MCF 10A (cell line): ENCODE measurements at regions not wholly inside any gene's neighbourhood (a gene's known extent, or its start where the extent isn't known, plus 50 kb on each side); places are given as distances from the start of the nearest gene placed in this dataset.

Experiments used
- BruUV-seq: library from RNA; stranded (reverse); fragments of 400-500 nt; replicated peaks from 2 replicates; lab custom pipeline; 2021; lab: Mats Ljungman, UMichigan
- CTCF ChIA-PET: fragments of 300-600 bp; sonication (Branson Sonifier 250); formaldehyde crosslinking; extraction: SDS; loops from one replicate; lab custom pipeline; 2021; ENCODE audit warnings: antibody characterized with exemption, inconsistent platforms; lab: Yijun Ruan, JAX
- POLR2A ChIA-PET: fragments of 300-600, 350-650 bp; sonication (Branson Sonifier 250); formaldehyde crosslinking; extraction: SDS; loops from one replicate; lab custom pipeline; 2020; ENCODE audit warnings: antibody characterized with exemption, inconsistent platforms; lab: Yijun Ruan, JAX
- DNase-seq: peaks from one replicate; pipeline ENCODE4 v3.0.0-alpha.2; 2018; ENCODE audit not compliant: unreplicated experiment
- H3K27ac Mint-ChIP-seq: one replicate; pipeline ENCODE4 v1.8.0; 2022; ENCODE audit warnings: mild to moderate bottlenecking, low read depth, mixed read lengths; ENCODE audit not compliant: unreplicated experiment
- H3K27me3 Mint-ChIP-seq: one replicate; pipeline ENCODE4 v1.8.0; 2022; ENCODE audit warnings: mixed read lengths; ENCODE audit not compliant: insufficient read depth, unreplicated experiment
- H3K36me3 Mint-ChIP-seq: one replicate; pipeline ENCODE4 v1.8.0; 2022; ENCODE audit warnings: mild to moderate bottlenecking, moderate library complexity, mixed read lengths; ENCODE audit not compliant: insufficient read depth, unreplicated experiment
- H3K4me1 Mint-ChIP-seq: one replicate; pipeline ENCODE4 v1.8.0; 2022; ENCODE audit warnings: mixed read lengths; ENCODE audit not compliant: insufficient read depth, unreplicated experiment
- H3K4me3 Mint-ChIP-seq: one replicate; pipeline ENCODE4 v1.8.0; 2022; ENCODE audit warnings: mild to moderate bottlenecking, moderate library complexity, mixed read lengths; ENCODE audit not compliant: unreplicated experiment
- H3K9me3 Mint-ChIP-seq: one replicate; pipeline ENCODE4 v1.8.0; 2022; ENCODE audit warnings: mixed read lengths; ENCODE audit not compliant: unreplicated experiment
- CTCF ChIP-seq: fragments of 200-600 bp; IDR thresholded peaks from one replicate; pipeline ENCODE4 v1.8.0; 2022; ENCODE audit warnings: antibody characterized with exemption, mild to moderate bottlenecking; ENCODE audit not compliant: unreplicated experiment
- intact Hi-C: fragments of 100-400 bp; cut with micrococcal nuclease; formaldehyde crosslinking; loops from 2 replicates; pipeline ENCODE4 v1.14.1; 2022

DNA sequence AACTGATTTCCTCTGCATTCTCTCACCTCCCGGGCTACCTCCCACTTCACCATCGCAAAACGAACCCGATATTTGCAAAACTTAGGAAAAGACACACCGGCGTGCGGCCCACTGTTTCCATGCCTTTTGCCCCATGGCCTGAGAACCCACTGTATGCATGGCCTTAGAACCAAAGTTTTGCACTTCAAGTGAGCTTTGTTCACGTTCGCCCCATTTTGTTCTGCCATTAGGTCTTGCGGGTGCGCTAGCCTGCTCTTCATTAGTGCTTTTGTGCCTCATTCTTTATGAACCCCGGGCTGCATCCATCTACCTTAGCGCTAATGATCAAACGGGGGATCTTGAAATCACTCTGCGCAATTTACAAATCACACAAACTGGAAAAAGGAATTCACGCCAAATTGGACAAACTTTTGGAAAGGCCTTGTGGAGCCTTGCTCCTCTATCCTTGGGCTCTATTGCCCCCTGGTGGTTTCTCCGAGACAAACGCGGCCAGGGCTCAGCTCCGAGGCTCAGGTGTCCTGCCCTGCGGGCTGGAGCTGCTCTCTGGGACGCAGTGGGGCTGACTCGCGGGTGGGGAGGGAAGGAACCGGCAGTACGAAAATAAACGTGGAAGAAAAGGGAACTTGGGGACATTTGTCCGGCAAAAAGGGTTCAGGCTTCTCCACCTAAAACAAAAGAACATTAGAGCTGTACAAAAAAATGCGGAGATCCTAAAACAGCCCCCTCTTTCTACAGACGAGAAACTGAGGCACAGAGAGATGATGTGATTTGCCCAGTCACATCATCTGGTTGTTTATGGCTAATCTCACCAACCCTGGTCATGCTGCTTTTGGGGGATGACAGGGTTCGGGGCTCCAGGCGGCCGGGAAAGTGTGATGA is 300.4 kb upstream of the NFE2L3 start:
- peaks cover 27% of the 10 kb centered on the region for H3K27me3 Mint-ChIP-seq
- intact Hi-C loops: loop anchor here (1.0 to 2.0 kb wide), 4 partner anchors 131 to 593 kb away; no protein-coding TSS in a partner anchor
- ChIA-PET CTCF (interaction anchor here (0.6 to 9.7 kb wide), 48 partner anchors 11 to 724 kb away, joined by 3 to 93 read pairs (median 4); no protein-coding TSS in a partner anchor), POLR2A (interaction anchor here (0.7 to 1.5 kb wide), 4 partner anchors 10 to 460 kb away, joined by 3 to 4 read pairs (median 3); no protein-coding TSS in a partner anchor)
- no peak overlapping the region for H3K27ac Mint-ChIP-seq
- peak overlapping the region; percentile 49 for H3K4me3 Mint-ChIP-seq
- H3K36me3 Mint-ChIP-seq: no peaks in the 10 kb centered on the region
- no peaks in the 10 kb centered on the region for H3K9me3 Mint-ChIP-seq
- peak; percentile 88 for DNase-seq
- BruUV-seq: no TSS peak
- peaks cover 18% of the 10 kb centered on the region for H3K4me1 Mint-ChIP-seq
- peak; percentile 85 for TF ChIP-seq CTCF

DNA sequence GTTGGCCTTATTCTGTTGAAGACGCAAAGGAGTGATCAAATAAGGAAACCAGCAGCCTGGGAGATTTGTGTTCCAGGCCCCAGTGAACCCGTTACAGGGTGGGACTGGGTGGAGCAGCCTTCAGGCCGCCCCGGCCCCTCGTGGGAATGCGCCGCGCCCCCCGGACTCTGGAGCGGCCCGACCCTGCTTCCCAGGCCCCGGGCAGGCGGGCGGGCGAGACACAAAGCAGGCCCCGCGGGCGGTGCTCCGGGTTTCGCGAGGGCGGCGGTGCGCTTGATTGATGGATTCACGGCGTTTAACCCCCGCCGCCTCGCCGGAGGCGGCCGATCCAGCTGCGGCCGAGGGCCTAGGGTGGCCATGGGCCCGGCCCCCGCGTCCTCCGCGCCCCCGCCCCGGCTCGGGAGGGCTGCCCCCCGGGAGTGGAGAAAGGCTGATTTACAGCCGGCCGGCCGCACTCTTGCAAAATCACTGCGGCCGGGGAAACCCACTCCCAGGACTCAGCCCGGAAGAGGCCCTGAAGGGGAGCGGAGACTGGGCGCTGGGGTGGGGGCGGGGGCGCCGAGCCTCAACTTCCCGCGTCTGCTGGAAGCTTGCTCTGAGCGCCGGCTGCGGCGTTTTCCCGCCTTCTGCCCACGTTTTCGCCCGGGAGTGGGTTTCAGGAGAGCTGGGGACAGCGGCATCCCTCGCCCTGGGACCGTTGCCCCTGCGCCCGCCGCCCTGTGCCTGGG is 299.6 kb upstream of the NFE2L3 start:
- H3K36me3 Mint-ChIP-seq: no peaks in the 10 kb centered on the region
- no peaks in the 10 kb centered on the region for H3K9me3 Mint-ChIP-seq
- H3K27ac Mint-ChIP-seq: no peak overlapping the region
- TF ChIP-seq CTCF: no peak
- no peak overlapping the region for H3K4me3 Mint-ChIP-seq
- BruUV-seq: no TSS peak
- ChIA-PET POLR2A (interaction anchor here (0.7 to 1.5 kb wide), 5 partner anchors 9 to 817 kb away, joined by 3 to 4 read pairs (median 3); no protein-coding TSS in a partner anchor), CTCF (interaction anchor here (0.6 to 9.7 kb wide), 42 partner anchors 12 to 631 kb away, joined by 3 to 93 read pairs (median 4); no protein-coding TSS in a partner anchor)
- peak; percentile 34 for DNase-seq
- peaks cover 12% of the 10 kb centered on the region for H3K4me1 Mint-ChIP-seq
- intact Hi-C loops: no loop called here
- H3K27me3 Mint-ChIP-seq: peaks cover 27% of the 10 kb centered on the region

DNA sequence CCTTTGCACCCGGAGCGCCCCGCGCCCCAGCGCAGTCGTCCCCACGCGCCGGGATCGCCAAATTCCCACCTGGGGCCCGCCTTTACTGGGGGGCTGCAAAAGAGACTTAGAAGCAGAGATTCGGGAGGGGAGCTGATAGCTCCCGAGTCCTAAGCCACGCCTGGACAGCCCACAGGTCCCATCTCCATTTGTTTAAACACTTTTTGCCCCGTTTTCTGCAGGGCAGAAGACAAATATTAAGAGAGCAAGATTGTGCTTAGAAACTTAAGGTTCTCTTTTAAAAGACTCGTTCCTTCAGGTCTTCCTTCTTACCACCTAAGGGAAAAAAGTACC is 299.1 kb upstream of the NFE2L3 start:
- Mint-ChIP-seq H3K4me3 (no peak overlapping the region), H3K9me3 (no peaks in the 10 kb centered on the region), H3K27ac (no peak overlapping the region), H3K4me1 (peaks cover 7% of the 10 kb centered on the region), H3K27me3 (peaks cover 27% of the 10 kb centered on the region), H3K36me3 (no peaks in the 10 kb centered on the region)
- no peak for TF ChIP-seq CTCF
- no peak for DNase-seq
- BruUV-seq: no TSS peak
- CTCF ChIA-PET: interaction anchor here (1.4 to 9.7 kb wide), 5 partner anchors 47 to 591 kb away, joined by 4 to 93 read pairs (median 6); no protein-coding TSS in a partner anchor
- POLR2A ChIA-PET: interaction anchor here (0.7 kb wide), 1 partner anchor 817 kb away, joined by 4 read pairs; no protein-coding TSS in a partner anchor
- intact Hi-C loops: no loop called here

GRCh38 chr7:25853314-25853713 is 298.7 kb upstream of the NFE2L3 start:
- H3K4me1 Mint-ChIP-seq: peaks cover 6% of the 10 kb centered on the region
- TF ChIP-seq CTCF: no peak
- intact Hi-C loops: no loop called here
- no peak overlapping the region for H3K4me3 Mint-ChIP-seq
- DNase-seq: no peak
- no peaks in the 10 kb centered on the region for H3K36me3 Mint-ChIP-seq
- ChIA-PET POLR2A (interaction anchor here (0.7 kb wide), 1 partner anchor 816 kb away, joined by 4 read pairs; no protein-coding TSS in a partner anchor), CTCF (interaction anchor here (1.4 to 9.7 kb wide), 3 partner anchors 48 to 461 kb away, joined by 5 to 93 read pairs (median 85); no protein-coding TSS in a partner anchor)
- H3K9me3 Mint-ChIP-seq: no peaks in the 10 kb centered on the region
- BruUV-seq: no TSS peak
- no peak overlapping the region for H3K27ac Mint-ChIP-seq
- peaks cover 27% of the 10 kb centered on the region for H3K27me3 Mint-ChIP-seq
